Hematopoietic multipotent progenitor cell treated with erythropoietin and hydrocortisone succinate and interleukin-3 and kit ligand, for 4 days (in vitro differentiated cells): ENCODE measurements at regions not wholly inside any gene's neighbourhood (a gene's known extent, or its start where the extent isn't known, plus 50 kb on each side); places are given as distances from the start of the nearest gene placed in this dataset.
"Not testable (repeated sequence)": the region's sequence is repeated elsewhere in the genome, so short reads cannot be mapped to it uniquely, and the experiment has no call there.

Experiments
- DNase-seq: peaks from one replicate; pipeline ENCODE4 v3.0.0-alpha.2; 2015

DNA sequence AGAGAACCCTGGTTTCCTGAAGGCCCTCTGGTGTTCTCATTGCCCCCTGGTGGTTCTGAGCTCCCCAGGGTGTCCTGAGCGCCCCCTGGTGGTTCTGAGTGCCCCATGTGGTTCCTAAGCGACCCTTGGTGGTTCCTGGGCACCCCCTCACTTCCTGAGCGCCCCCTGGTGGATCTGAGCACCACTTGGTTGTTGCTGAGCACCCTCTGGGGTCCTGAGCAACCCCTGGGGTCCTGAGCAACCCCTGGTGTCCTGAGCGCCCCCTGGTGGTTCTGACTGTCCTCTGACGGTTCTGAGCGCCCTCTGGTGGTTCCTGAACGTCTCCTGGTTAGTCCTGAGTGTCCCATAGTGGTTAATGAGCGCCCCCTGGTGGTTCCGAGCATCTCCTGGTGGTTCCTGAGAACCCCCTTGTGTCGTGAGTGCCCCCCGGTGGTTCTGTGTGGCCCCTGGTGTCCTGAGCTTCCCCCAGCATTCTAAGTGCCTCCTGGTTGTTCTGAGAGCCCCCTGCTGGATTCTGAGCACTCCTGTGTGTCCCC lies 568.3 kb downstream of the TMEM121 start:
- peak; percentile 73 for DNase-seq

DNA sequence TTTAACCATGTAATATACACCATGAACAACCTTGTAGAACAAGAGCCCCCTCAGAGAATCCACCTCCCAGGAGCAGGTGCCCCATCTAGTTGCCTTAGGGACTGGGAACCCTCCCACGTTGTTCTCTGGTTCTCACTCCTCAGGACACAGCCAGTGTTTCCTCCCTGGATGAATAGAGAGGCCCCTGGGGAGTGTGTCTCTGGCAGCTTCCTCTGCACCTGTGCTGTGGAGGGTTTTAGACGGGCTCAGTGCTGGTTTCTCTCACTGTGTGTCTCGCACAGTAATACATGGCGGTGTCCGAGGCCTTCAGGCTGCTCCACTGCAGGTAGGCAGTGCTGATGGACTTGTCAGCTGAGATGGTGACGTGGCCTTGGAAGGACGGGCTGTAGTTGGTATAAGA lies 581.3 kb downstream of the TMEM121 start:
- no peak for DNase-seq

- no peak for DNase-seq
Observed at GRCh38 chr14:106109337-106109736, 583.0 kb downstream of the TMEM121 start.

DNA sequence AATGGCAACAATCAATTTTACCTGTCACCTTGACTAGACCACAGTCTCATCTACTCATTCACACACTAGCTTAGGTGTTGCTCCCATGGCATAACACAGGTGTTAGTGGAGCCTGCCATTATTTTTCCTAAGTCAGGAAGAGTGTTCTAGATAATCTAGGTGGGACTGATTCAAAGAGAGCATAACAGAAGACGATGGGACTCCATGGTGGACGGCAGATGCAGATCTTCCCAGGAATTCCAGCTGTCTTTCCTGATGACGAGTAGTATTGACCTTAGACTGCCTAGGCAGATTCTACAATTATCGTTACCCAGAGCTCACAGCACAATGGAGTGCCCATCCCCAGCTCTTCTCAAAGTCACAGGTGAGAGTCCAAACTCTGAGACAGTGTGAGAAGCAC lies 589.0 kb downstream of the TMEM121 start:
- DNase-seq, result no peak

DNA sequence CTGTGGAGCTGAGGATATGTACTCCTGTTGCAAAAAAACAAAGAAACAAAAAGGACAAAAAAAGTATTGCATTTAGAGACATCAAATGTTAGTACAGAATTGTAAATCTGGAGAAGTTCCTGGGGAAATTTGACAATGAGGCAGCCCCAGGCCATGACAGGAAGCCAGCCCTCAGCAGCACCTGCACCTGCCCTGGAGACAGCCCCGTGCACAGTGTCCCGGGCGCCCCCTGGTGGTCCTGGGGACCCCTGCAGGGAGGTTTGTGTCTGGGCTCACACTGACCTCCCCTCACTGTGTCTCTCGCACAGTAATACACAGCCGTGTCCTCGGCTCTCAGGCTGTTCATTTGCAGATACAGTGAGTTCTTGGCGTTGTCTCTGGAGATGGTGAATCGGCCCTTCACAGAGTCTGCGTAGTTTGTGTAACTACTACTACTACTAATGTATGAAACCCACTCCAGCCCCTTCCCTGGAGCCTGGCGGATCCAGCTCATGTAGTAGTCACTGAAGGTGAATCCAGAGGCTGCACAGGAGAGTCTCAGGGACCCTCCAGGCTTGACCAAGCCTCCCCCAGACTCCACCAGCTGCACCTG lies 590.1 kb downstream of the TMEM121 start:
- not testable (repeated sequence) for DNase-seq

DNA sequence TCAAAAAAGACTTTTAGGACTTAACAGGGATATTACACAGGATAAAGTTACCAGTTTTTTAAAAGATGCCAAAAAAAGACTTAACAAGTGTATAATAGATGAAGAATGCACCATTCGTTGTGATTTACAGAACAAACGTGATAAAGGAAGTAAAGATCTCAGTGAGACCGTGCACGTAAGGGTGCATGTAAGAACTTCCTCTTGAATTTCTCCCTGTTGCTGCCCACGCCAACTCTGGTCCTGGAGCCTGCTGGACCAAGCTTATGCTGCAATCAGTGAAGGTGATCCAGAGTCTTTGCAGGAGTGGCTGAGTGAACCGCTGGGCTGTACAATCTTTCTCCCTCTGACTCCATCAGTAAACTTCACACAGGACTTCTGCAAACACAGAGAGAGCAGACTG lies 593.7 kb downstream of the TMEM121 start:
- peak; percentile 26 for DNase-seq

DNA sequence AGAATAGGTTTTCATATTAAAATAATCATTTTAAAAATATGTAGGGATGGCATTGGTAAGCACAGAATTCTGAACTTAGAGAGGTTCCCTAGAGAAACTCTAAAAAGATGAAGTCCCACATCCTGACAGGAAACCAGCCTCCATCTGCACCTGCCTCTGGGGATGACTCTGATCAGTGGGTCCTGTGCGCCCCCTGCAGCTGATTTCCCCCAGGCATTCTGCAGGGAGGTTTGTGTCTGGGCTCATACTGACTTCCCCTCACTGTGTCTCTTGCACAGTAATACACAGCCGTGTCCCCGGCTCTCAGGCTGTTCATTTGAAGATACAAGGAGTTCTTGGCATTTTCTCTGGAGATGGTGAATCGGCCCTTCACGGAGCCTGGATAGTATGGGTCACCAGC lies 602.9 kb downstream of the TMEM121 start:
- peak; percentile 76 for DNase-seq

- not testable (repeated sequence) for DNase-seq
Observed at GRCh38 chr14:106129904-106130661, 603.7 kb downstream of the TMEM121 start.

- DNase-seq, result not testable (repeated sequence)
Observed at GRCh38 chr14:106133126-106133525, 606.7 kb downstream of the TMEM121 start.

GRCh38 chr14:106134886-106135285 lies 608.5 kb downstream of the TMEM121 start:
- peak; percentile 65 for DNase-seq

- DNase-seq, result peak; percentile 27
Observed at GRCh38 chr14:106141242-106142220, 615.1 kb downstream of the TMEM121 start.

DNA sequence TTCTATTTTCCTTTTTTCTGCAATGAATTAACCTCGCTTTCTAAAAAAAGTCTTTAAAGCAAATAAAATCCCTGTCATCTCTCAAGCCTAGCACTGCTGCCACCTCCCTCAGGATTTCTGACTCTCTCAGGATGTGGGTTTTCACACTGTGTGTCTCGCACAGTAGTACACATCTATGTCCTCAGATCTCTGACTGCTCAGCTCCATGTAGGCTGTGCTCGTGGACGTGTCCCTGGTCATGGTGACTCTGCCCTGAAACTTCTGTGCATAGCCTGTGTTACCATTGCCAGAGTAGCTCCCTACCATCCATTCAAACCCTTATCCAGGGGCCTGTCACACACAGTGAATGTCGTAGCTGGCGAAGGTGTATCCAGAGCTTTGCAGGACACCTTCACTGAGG lies 619.3 kb downstream of the TMEM121 start:
- DNase-seq, result not testable (repeated sequence)

DNA sequence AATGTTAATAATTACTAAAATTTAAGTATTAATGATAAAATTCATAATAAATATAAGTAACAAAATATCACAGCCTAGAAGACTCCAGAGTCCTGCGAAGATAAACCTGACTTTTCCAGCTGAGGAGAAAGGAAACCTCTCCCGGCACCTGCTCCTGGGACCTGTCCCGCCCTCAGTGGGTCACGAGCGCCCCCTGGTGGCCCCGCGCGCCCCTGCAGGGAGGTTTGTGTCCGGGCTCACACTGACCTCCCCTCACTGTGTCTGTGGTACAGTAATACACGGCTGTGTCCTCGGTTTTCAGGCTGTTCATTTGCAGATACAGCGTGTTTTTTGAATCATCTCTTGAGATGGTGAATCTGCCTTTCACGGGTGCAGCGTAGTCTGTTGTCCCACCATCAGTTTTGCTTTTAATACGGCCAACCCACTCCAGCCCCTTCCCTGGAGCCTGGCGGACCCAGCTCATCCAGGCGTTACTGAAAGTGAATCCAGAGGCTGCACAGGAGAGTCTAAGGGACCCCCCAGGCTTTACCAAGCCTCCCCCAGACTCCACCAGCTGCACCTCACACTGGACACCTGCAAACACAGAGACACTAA lies 627.1 kb downstream of the TMEM121 start:
- peak; percentile 77 for DNase-seq

- DNase-seq, result no peak
Observed at GRCh38 chr14:106163316-106163715, 636.9 kb downstream of the TMEM121 start.

DNA sequence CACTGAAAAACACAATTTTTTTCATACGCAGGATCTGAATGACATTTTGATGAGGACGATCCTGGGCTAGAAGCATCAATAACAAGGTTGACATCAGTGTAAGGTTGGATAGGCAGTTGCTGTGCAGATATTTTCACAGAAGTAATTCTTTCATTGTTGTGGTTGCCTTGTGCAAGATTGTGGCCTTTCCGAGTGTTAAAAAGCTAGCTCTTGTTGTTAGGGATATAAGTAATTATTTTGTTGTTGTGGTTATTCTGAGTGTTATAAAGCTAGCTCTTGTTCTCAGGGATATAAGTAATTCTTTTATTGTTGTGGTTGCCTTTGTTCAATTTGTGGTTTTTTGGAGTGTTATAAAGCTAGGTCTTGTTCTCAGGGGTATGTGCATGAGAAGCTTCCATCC lies 637.4 kb downstream of the TMEM121 start:
- DNase-seq, result not testable (repeated sequence)

- DNase-seq, result no peak
Observed at GRCh38 chr14:106166232-106166631, 639.8 kb downstream of the TMEM121 start.

- no peak for DNase-seq
Observed at GRCh38 chr14:106166650-106167204, 640.3 kb downstream of the TMEM121 start.

GRCh38 chr14:106170163-106170658 lies 643.8 kb downstream of the TMEM121 start:
- DNase-seq, result peak; percentile 32

DNA sequence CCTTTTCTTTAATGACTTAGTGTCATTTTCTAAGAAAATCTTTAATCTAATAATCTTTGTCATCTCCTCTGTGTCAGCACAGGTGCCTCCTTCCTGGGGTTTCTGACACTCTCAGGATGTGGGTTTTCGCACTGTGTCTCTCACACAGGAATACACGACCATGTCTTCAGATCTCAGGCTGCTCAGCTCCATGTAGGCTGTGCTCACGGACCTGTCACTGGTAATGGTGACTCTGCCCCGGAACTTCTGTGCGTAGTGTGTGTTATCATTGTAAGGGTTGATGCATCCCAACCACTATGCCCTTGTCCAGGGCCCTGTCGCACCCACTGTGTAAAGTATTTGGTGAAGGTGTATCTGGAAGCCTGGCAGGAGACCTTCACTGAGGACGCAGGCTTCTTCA lies 647.8 kb downstream of the TMEM121 start:
- no peak for DNase-seq

GRCh38 chr14:106177266-106178246 lies 651.2 kb downstream of the TMEM121 start:
- not testable (repeated sequence) for DNase-seq

DNA sequence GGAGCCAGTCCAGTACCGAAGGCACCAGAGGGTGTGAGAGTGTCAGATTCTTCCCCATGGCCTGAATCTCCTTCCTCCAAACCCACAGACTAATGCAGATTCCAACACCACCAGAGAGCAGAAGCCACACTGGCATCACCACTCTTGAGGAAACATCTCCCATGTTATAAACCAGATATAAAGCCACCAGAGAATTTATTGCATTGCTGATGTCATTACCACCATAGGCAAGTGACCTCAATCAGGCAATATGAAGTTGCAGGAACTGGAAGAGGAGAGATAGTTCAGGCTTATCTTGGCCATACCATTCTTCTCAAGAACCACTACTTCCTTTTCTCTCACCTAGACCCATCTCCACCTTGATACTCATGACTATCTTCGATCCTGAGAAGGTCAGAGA lies 653.4 kb downstream of the TMEM121 start:
- DNase-seq, result peak; percentile 32
